Right lobe of liver (tissue), 4 donors: ENCODE measurements at regions not wholly inside any gene's neighbourhood (a gene's known extent, or its start where the extent isn't known, plus 50 kb on each side); places are given as distances from the start of the nearest gene placed in this dataset.

ENCODE experiments used
- POLR2A ChIP-seq: fragments of 450-650 bp; IDR thresholded peaks from one replicate; pipeline ENCODE4 v1.6.1; 2017; ENCODE audit warnings: antibody characterized with exemption, mild to moderate bottlenecking
- TF ChIP-seq, protein P1 (sequence below), 4 donors: fragments of 200-600 bp in 3 of 4; fragments of 450-650 bp in 1 of 4; IDR thresholded peaks; one replicate each; pipeline versions ENCODE4 v1.5.1 to v1.8.0; 2016 to 2022; ENCODE audit warnings: antibody characterized with exemption in 4 of 4, mild to moderate bottlenecking in 2 of 4
- donor health status: DM: no; HTN: no; CAD: no.
- donor health status: DM: no; HTN: no; CAD: no.
- donor health status: DM: no; HTN: yes; CAD: no.

DNA sequence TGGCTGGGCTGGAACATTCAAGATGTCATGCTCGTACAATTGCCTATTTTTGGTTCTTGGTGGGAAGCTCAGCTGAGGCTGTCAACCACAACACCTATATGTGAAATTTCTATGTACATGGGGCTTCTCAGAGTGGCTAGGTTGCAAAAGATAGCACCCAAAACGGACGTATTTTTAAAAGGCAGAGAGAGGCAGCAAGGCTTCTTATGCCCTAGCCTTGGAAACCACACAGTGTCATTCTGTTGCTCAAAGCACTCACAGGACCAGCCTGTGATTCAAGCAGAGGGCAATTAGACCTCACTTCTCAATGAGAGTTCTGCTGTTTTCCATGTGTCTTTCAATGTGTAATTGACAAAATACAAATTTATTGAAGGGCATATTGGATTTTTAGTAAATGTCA lies 134.0 kb downstream of the GXYLT1 start:
- no peak for TF ChIP-seq POLR2A
- TF ChIP-seq, protein P1, sequence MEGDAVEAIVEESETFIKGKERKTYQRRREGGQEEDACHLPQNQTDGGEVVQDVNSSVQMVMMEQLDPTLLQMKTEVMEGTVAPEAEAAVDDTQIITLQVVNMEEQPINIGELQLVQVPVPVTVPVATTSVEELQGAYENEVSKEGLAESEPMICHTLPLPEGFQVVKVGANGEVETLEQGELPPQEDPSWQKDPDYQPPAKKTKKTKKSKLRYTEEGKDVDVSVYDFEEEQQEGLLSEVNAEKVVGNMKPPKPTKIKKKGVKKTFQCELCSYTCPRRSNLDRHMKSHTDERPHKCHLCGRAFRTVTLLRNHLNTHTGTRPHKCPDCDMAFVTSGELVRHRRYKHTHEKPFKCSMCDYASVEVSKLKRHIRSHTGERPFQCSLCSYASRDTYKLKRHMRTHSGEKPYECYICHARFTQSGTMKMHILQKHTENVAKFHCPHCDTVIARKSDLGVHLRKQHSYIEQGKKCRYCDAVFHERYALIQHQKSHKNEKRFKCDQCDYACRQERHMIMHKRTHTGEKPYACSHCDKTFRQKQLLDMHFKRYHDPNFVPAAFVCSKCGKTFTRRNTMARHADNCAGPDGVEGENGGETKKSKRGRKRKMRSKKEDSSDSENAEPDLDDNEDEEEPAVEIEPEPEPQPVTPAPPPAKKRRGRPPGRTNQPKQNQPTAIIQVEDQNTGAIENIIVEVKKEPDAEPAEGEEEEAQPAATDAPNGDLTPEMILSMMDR (IDR thresholded peaks at IDR 0.05) = no peak
